ENCODE measurements at regions not wholly inside any gene's neighbourhood (a gene's known extent, or its start where the extent isn't known, plus 50 kb on each side); places are given as distances from the start of the nearest gene placed in this dataset.

DNA sequence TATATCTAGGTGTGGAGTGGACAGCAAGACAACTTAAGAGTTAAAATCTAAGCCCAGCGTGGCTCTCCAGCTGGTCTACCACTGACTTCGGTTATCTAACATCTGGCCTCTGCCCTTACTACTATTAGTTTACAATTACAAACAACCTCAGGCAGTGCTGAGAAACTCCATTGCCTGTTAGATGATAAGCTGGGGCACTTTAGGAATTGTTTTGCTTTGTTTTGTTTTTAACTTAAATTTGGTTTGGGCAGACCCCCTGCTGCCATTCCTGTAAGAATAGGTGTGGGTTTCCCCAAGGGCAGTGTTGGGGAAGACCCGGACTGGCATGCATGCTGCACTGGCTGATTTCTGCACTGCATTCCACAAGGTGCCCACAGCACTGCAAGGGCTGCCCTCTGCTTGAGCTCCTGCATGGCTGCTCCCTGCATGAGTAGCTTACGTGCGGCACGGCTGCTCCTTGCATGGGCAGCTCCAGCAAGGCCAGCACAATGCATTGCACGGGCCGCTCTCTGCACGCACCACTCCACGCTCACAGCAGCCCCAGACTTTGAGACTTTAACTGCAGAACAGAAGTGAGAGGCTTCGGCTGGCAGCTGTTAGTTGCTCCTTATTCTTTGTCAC is 74.2 kb upstream of the SERTAD2 start:
- H3K9me3 ChIP-seq (ENCODE audit: low read depth, low read length, poor library complexity, severe bottlenecking) = no peaks in the 10 kb centered on the region
- no peaks in the 10 kb centered on the region for H3K36me3 ChIP-seq (ENCODE audit: insufficient read depth, low read length, poor library complexity, severe bottlenecking)
- H3K4me1 ChIP-seq (ENCODE audit: insufficient read depth, low read length, poor library complexity, severe bottlenecking) = peaks cover 24% of the 10 kb centered on the region
- no peak for TF ChIP-seq EZH2 (IDR thresholded peaks at IDR 0.05; ENCODE audit: borderline replicate concordance, low read depth, low read length, poor library complexity, severe bottlenecking)
- TF ChIP-seq, protein P1, sequence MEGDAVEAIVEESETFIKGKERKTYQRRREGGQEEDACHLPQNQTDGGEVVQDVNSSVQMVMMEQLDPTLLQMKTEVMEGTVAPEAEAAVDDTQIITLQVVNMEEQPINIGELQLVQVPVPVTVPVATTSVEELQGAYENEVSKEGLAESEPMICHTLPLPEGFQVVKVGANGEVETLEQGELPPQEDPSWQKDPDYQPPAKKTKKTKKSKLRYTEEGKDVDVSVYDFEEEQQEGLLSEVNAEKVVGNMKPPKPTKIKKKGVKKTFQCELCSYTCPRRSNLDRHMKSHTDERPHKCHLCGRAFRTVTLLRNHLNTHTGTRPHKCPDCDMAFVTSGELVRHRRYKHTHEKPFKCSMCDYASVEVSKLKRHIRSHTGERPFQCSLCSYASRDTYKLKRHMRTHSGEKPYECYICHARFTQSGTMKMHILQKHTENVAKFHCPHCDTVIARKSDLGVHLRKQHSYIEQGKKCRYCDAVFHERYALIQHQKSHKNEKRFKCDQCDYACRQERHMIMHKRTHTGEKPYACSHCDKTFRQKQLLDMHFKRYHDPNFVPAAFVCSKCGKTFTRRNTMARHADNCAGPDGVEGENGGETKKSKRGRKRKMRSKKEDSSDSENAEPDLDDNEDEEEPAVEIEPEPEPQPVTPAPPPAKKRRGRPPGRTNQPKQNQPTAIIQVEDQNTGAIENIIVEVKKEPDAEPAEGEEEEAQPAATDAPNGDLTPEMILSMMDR (conservative IDR thresholded peaks at IDR 0.05; ENCODE audit: low read depth, low read length) = no peak
- no TSS peak for BruUV-seq (replicated peaks)
- CTCF ChIA-PET = no interaction called here
- intact Hi-C loops (cut with micrococcal nuclease; ENCODE audit: unreplicated experiment) = no loop called here
- no peaks in the 10 kb centered on the region for H3K27me3 ChIP-seq (replicated peaks; ENCODE audit: insufficient read depth, low read depth, low read length, poor library complexity)
- POLR2A ChIA-PET (ENCODE audit: low non-redundant PET) = no interaction called here
- H3K4me3 ChIP-seq (ENCODE audit: low read depth, low read length, poor library complexity, severe bottlenecking) = no peak overlapping the region
- no peak for DNase-seq (ENCODE audit: low spot score)
- no peak overlapping the region for H3K27ac ChIP-seq (ENCODE audit: low read depth, low read length, poor library complexity, severe bottlenecking)

DNA sequence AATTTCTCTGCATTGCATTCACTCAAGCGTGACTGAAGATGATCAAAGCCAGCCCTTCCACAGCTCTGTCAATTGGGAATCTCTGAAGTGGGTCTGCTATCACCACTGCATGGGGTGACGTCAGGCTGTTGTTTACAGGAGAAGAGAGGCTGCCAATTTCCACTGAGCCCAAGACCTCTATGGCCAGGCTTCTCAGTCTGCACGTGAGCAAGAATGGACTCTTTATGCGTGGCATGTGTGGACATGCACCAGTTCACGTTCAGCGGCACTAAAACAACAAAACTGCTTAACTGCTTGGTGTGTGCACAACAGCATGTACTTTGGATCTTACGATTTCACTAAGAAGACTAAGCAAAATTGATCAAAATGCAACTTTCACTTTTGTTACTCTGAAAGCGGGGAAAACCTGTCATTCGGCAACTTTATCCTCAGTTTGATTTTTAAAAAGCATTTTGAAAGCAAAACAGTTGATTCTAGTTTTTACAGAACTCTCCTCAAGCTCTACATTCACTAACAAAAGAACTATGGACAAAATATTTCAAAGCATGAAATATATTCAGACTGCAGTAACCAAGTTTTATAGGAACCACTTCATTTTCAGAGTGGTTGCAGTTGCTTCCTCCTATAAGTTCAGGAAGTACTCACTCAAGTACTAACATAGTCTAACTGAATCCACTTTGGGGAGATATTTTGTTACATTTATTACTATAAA is 77.0 kb upstream of the SERTAD2 start:
- POLR2A ChIA-PET (ENCODE audit: low non-redundant PET) = no interaction called here
- H3K4me3 ChIP-seq (ENCODE audit: low read depth, low read length, poor library complexity, severe bottlenecking) = peak overlapping the region; percentile 32
- peak; percentile 58 for DNase-seq (ENCODE audit: low spot score)

DNA sequence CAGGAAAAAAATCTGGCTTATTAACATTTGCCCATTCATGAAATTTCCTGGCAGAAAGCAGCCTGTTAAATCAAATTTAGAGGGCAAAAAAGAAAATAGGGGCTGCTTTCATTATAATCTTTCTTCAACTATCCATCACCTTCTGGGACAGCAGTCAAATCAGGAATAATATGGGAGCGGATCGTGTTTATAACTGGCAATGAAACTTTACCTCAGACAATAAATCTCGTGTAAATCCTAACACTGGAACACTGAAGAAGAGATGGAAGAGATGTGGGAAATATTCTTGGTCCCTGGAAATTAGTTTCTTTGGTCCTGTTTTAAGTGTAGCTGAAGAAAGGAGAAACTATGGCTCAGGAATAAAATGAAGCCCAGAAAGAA is 77.5 kb upstream of the SERTAD2 start:
- no peaks in the 10 kb centered on the region for H3K9me3 ChIP-seq (ENCODE audit: low read depth, low read length, poor library complexity, severe bottlenecking)
- CTCF ChIA-PET = no interaction called here
- intact Hi-C loops (cut with micrococcal nuclease; ENCODE audit: unreplicated experiment) = no loop called here
- no peaks in the 10 kb centered on the region for H3K36me3 ChIP-seq (ENCODE audit: insufficient read depth, low read length, poor library complexity, severe bottlenecking)
- H3K27me3 ChIP-seq (replicated peaks; ENCODE audit: insufficient read depth, low read depth, low read length, poor library complexity) = no peaks in the 10 kb centered on the region
- TF ChIP-seq, protein P1 (conservative IDR thresholded peaks at IDR 0.05; ENCODE audit: low read depth, low read length) = no peak
- no peak for TF ChIP-seq EZH2 (IDR thresholded peaks at IDR 0.05; ENCODE audit: borderline replicate concordance, low read depth, low read length, poor library complexity, severe bottlenecking)
- H3K27ac ChIP-seq (ENCODE audit: low read depth, low read length, poor library complexity, severe bottlenecking) = peak overlapping the region; percentile 8
- BruUV-seq (replicated peaks) = no TSS peak
- DNase-seq (ENCODE audit: low spot score) = no peak
- POLR2A ChIA-PET (ENCODE audit: low non-redundant PET) = no interaction called here
- H3K4me3 ChIP-seq (ENCODE audit: low read depth, low read length, poor library complexity, severe bottlenecking) = peak overlapping the region; percentile 32
- peaks cover 24% of the 10 kb centered on the region for H3K4me1 ChIP-seq (ENCODE audit: insufficient read depth, low read length, poor library complexity, severe bottlenecking)

More for the DNA sequence above, 77.0 kb upstream of the SERTAD2 start:
- peak overlapping the region; percentile 8 for H3K27ac ChIP-seq (ENCODE audit: low read depth, low read length, poor library complexity, severe bottlenecking)
- intact Hi-C loops (cut with micrococcal nuclease; ENCODE audit: unreplicated experiment) = no loop called here
- H3K9me3 ChIP-seq (ENCODE audit: low read depth, low read length, poor library complexity, severe bottlenecking) = no peaks in the 10 kb centered on the region
- H3K36me3 ChIP-seq (ENCODE audit: insufficient read depth, low read length, poor library complexity, severe bottlenecking) = no peaks in the 10 kb centered on the region
- peaks cover 24% of the 10 kb centered on the region for H3K4me1 ChIP-seq (ENCODE audit: insufficient read depth, low read length, poor library complexity, severe bottlenecking)
- TF ChIP-seq EZH2 (IDR thresholded peaks at IDR 0.05; ENCODE audit: borderline replicate concordance, low read depth, low read length, poor library complexity, severe bottlenecking) = no peak
- TF ChIP-seq, protein P1 (conservative IDR thresholded peaks at IDR 0.05; ENCODE audit: low read depth, low read length) = no peak
- CTCF ChIA-PET = no interaction called here
- H3K27me3 ChIP-seq (replicated peaks; ENCODE audit: insufficient read depth, low read depth, low read length, poor library complexity) = no peaks in the 10 kb centered on the region
- no TSS peak for BruUV-seq (replicated peaks)

All from A673 (cell line).